ENCODE measurements at regions not wholly inside any gene's neighbourhood (a gene's known extent, or its start where the extent isn't known, plus 50 kb on each side); places are given as distances from the start of the nearest gene placed in this dataset.

DNA sequence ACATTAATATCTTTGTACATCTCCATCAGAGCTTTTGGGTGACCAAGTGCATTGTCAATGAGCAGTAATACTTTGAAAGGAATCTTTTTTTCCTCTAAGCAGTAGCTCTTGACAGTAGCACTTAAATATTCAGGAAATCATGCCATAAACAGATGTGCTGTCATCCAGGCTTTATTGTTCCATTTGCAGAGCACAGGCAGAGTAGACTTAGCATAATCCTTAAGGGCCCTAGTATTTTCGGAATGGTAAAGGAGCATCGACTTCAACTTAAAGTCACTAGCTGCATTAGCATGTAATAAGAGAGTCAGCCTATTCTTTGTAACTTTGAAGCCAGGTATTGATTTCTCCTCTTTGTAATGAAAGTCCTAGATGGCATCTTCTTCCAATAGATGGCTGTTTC, 121.8 kb upstream of the CWC22 start:
- TF ChIP-seq, protein P1, sequence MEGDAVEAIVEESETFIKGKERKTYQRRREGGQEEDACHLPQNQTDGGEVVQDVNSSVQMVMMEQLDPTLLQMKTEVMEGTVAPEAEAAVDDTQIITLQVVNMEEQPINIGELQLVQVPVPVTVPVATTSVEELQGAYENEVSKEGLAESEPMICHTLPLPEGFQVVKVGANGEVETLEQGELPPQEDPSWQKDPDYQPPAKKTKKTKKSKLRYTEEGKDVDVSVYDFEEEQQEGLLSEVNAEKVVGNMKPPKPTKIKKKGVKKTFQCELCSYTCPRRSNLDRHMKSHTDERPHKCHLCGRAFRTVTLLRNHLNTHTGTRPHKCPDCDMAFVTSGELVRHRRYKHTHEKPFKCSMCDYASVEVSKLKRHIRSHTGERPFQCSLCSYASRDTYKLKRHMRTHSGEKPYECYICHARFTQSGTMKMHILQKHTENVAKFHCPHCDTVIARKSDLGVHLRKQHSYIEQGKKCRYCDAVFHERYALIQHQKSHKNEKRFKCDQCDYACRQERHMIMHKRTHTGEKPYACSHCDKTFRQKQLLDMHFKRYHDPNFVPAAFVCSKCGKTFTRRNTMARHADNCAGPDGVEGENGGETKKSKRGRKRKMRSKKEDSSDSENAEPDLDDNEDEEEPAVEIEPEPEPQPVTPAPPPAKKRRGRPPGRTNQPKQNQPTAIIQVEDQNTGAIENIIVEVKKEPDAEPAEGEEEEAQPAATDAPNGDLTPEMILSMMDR (IDR thresholded peaks at IDR 0.05; ENCODE audit: insufficient read depth, low read length): no peak
- TF ChIP-seq GABPA (IDR thresholded peaks at IDR 0.05; ENCODE audit: low read depth) (no peak), POLR2AphosphoS5 (IDR thresholded peaks at IDR 0.05; ENCODE audit: low read depth) (no peak), SPI1 (IDR thresholded peaks at IDR 0.05; ENCODE audit: borderline replicate concordance, low read depth) (no peak)
- TF ChIP-seq, protein P2, sequence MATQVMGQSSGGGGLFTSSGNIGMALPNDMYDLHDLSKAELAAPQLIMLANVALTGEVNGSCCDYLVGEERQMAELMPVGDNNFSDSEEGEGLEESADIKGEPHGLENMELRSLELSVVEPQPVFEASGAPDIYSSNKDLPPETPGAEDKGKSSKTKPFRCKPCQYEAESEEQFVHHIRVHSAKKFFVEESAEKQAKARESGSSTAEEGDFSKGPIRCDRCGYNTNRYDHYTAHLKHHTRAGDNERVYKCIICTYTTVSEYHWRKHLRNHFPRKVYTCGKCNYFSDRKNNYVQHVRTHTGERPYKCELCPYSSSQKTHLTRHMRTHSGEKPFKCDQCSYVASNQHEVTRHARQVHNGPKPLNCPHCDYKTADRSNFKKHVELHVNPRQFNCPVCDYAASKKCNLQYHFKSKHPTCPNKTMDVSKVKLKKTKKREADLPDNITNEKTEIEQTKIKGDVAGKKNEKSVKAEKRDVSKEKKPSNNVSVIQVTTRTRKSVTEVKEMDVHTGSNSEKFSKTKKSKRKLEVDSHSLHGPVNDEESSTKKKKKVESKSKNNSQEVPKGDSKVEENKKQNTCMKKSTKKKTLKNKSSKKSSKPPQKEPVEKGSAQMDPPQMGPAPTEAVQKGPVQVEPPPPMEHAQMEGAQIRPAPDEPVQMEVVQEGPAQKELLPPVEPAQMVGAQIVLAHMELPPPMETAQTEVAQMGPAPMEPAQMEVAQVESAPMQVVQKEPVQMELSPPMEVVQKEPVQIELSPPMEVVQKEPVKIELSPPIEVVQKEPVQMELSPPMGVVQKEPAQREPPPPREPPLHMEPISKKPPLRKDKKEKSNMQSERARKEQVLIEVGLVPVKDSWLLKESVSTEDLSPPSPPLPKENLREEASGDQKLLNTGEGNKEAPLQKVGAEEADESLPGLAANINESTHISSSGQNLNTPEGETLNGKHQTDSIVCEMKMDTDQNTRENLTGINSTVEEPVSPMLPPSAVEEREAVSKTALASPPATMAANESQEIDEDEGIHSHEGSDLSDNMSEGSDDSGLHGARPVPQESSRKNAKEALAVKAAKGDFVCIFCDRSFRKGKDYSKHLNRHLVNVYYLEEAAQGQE (IDR thresholded peaks at IDR 0.05; ENCODE audit: insufficient replicate concordance, low read depth): no peak
